Breast epithelium (tissue), 4 donors: ENCODE measurements at regions not wholly inside any gene's neighbourhood (a gene's known extent, or its start where the extent isn't known, plus 50 kb on each side); places are given as distances from the start of the nearest gene placed in this dataset.

Experiments
- DNase-seq, 2 donors: peaks; one replicate each; pipeline ENCODE4 v3.0.0-alpha.2; 2019; ENCODE audit warnings: low spot score in 2 of 2
- H3K27ac ChIP-seq, 2 donors: fragments of 200-600 bp; sonication (generic) in 1 of 2; one replicate each; pipeline ENCODE4 v1.5.1; 2016 to 2019; ENCODE audit warnings: mild to moderate bottlenecking in 1 of 2
- H3K27me3 ChIP-seq, 2 donors: fragments of 200-600 bp; sonication (generic) in 1 of 2; one replicate each; pipeline versions ENCODE4 v1.5.1 to v1.6.0; 2017 to 2019; ENCODE audit warnings: control low read depth in 1 of 2, mild to moderate bottlenecking in 1 of 2
- H3K36me3 ChIP-seq: fragments of 200-600 bp; one replicate; pipeline ENCODE4 v1.5.1; 2019
- H3K4me1 ChIP-seq, 2 donors: fragments of 200-600 bp; sonication (generic); one replicate each; pipeline ENCODE4 v1.5.1; 2016 to 2019; ENCODE audit warnings: control low read depth in 1 of 2
- H3K4me3 ChIP-seq, 3 donors: fragments of 200-600 bp; sonication (generic); 1 replicate in 2 of 3; 2 replicates in 1 of 3; pipeline ENCODE4 v1.5.1; 2016 to 2019; ENCODE audit warnings: mild to moderate bottlenecking in 3 of 3, moderate library complexity in 2 of 3
- H3K9me3 ChIP-seq, 2 donors: fragments of 200-600 bp; sonication (generic) in 1 of 2; one replicate each; pipeline ENCODE4 v1.5.1; 2016 to 2019; ENCODE audit warnings: control low read depth in 1 of 2
- CTCF ChIP-seq, 3 donors: fragments of 450-650 bp; IDR thresholded peaks; one replicate each; pipeline ENCODE4 v1.5.1; 2016 to 2017; ENCODE audit warnings: antibody characterized with exemption in 3 of 3, mild to moderate bottlenecking in 3 of 3, moderate library complexity in 3 of 3
- POLR2A ChIP-seq: fragments of 450-650 bp; IDR thresholded peaks from one replicate; pipeline ENCODE4 v1.6.1; 2016; ENCODE audit warnings: antibody characterized with exemption, mild to moderate bottlenecking, moderate library complexity
- POLR2AphosphoS5 ChIP-seq, 3 donors: sonication (generic); formaldehyde crosslinking; IDR thresholded peaks; one replicate each; pipeline ENCODE4 v1.6.1; 2017; ENCODE audit warnings: antibody characterized with exemption in 3 of 3
- intact Hi-C: fragments of 100-400 bp; cut with DNase I; formaldehyde crosslinking; loops from one replicate; pipeline ENCODE4 v1.15.1; 2023; ENCODE audit warnings: low total_unique reads

DNA sequence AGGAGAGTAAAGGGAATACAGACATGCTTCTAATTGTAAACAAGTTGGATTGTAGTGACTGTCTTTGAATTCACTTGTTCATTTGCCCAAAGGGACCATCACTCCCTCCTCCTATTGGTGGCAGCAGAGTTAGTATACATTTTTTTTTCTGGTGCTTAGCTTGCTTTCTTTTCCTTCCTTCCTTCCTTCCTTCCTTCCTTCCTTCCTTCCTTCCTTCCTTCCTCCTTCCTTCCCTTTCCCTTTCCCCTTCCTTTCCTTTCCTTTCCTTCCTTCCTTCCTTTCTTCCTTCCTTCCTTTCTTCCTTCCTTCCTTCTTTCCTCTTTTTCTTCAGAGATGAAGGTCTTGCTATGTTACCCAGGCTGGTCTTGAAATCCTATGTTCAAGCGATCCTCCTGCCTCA, 94.8 kb upstream of the ATP6AP2 start:
- TF ChIP-seq POLR2AphosphoS5 (IDR thresholded peaks at IDR 0.05) = no peak
- H3K27me3 ChIP-seq = peaks cover 0 to 69% of the 10 kb centered on the region in 2 donors

DNA sequence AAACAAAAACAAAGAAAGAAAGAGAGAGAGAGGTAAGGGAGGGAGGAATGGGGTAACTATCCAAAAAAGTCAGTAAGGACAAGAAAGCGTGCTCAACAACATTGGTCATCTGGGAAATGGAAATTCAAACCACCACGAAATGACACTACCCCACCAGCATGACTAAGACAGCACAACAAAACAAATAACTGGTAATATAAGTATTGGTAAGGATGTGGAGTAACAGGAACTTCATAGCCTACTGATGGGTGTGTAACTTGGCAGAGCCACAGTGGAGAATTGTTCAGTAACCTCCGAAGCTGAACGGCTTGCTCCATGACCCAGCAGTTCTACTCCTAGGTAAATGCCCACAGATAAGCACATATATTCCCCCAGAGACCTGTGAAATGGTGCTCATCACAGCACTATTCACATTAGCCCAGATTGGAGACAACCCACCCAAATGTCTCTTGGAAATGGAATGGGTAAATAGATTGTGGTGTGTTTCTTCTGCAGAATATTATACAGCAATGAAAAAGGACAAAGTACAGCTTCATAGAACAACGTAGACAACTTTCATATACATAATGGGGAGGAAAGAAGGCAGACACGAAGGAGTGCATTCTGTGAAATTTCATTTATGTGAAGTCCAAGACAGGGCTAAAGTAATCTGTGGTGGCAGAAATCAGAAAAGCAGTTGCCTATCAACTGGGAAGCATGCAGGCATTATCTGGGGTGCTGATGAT, 95.5 kb upstream of the ATP6AP2 start:
- peaks cover 3 to 20% of the 10 kb centered on the region in 2 donors for H3K9me3 ChIP-seq
- no peaks in the 10 kb centered on the region for H3K36me3 ChIP-seq
- TF ChIP-seq CTCF (IDR thresholded peaks at IDR 0.05) (no peak), POLR2AphosphoS5 (IDR thresholded peaks at IDR 0.05) (no peak), POLR2A (no peak)
- H3K4me1 ChIP-seq = no peaks in the 10 kb centered on the region
- no peak for DNase-seq
- no peak overlapping the region for H3K4me3 ChIP-seq
- intact Hi-C loops = no loop called here
- no peak overlapping the region for H3K27ac ChIP-seq
- peaks cover 0 to 73% of the 10 kb centered on the region in 2 donors for H3K27me3 ChIP-seq

More for the DNA sequence above, 94.8 kb upstream of the ATP6AP2 start:
- DNase-seq = no peak
- H3K36me3 ChIP-seq = no peaks in the 10 kb centered on the region
- H3K4me1 ChIP-seq = no peaks in the 10 kb centered on the region
- H3K27ac ChIP-seq = no peak overlapping the region
- intact Hi-C loops = no loop called here
- peaks cover 3 to 20% of the 10 kb centered on the region in 2 donors for H3K9me3 ChIP-seq
- H3K4me3 ChIP-seq = no peak overlapping the region

- H3K27me3 ChIP-seq = peaks cover 0 to 76% of the 10 kb centered on the region in 2 donors
- H3K36me3 ChIP-seq = no peaks in the 10 kb centered on the region
- intact Hi-C loops = no loop called here
- TF ChIP-seq CTCF (IDR thresholded peaks at IDR 0.05) (no peak), POLR2A (no peak), POLR2AphosphoS5 (IDR thresholded peaks at IDR 0.05) (no peak)
- DNase-seq = no peak
- no peaks in the 10 kb centered on the region for H3K4me1 ChIP-seq
- no peak overlapping the region for H3K27ac ChIP-seq
- no peak overlapping the region for H3K4me3 ChIP-seq
- peaks cover 3 to 26% of the 10 kb centered on the region in 2 donors for H3K9me3 ChIP-seq
Measured at GRCh38 chrX:40484408-40485091, 96.2 kb upstream of the ATP6AP2 start.

- no peak overlapping the region for H3K27ac ChIP-seq
- intact Hi-C loops = no loop called here
- H3K4me1 ChIP-seq = no peaks in the 10 kb centered on the region
- no peak for TF ChIP-seq POLR2AphosphoS5 (IDR thresholded peaks at IDR 0.05)
- TF ChIP-seq POLR2A = no peak
- no peak for TF ChIP-seq CTCF (IDR thresholded peaks at IDR 0.05)
- no peak overlapping the region for H3K4me3 ChIP-seq
- no peaks in the 10 kb centered on the region for H3K36me3 ChIP-seq
- peaks cover 3 to 26% of the 10 kb centered on the region in 2 donors for H3K9me3 ChIP-seq
- peaks cover 0 to 78% of the 10 kb centered on the region in 2 donors for H3K27me3 ChIP-seq
- DNase-seq = no peak
Measured at GRCh38 chrX:40483502-40483901, 97.3 kb upstream of the ATP6AP2 start.

- intact Hi-C loops = loop anchor here (2.0 kb wide), 1 partner anchor 65 kb away; no protein-coding TSS in a partner anchor
- H3K27me3 ChIP-seq = peaks cover 0 to 87% of the 10 kb centered on the region in 2 donors
- no peaks in the 10 kb centered on the region for H3K4me1 ChIP-seq
- H3K36me3 ChIP-seq = no peaks in the 10 kb centered on the region
- TF ChIP-seq CTCF (IDR thresholded peaks at IDR 0.05) = no peak
- TF ChIP-seq POLR2AphosphoS5 (IDR thresholded peaks at IDR 0.05) = no peak
- no peak for TF ChIP-seq POLR2A
- no peak for DNase-seq
- no peak overlapping the region for H3K27ac ChIP-seq
- no peak overlapping the region for H3K4me3 ChIP-seq
- peaks cover 0 to 6% of the 10 kb centered on the region in 2 donors for H3K9me3 ChIP-seq
Measured at GRCh38 chrX:40479777-40480318, 100.9 kb upstream of the ATP6AP2 start.
